GM18499 (cell line): ENCODE measurements at regions not wholly inside any gene's neighbourhood (a gene's known extent, or its start where the extent isn't known, plus 50 kb on each side); places are given as distances from the start of the nearest gene placed in this dataset.

Experiments used
- ATAC-seq: cut with Tn5 transposase; IDR thresholded peaks from one replicate; pipeline ENCODE4 v1.9.1; 2021; ENCODE audit warnings: moderate number of reproducible peaks; ENCODE audit not compliant: insufficient read depth, unreplicated experiment

DNA sequence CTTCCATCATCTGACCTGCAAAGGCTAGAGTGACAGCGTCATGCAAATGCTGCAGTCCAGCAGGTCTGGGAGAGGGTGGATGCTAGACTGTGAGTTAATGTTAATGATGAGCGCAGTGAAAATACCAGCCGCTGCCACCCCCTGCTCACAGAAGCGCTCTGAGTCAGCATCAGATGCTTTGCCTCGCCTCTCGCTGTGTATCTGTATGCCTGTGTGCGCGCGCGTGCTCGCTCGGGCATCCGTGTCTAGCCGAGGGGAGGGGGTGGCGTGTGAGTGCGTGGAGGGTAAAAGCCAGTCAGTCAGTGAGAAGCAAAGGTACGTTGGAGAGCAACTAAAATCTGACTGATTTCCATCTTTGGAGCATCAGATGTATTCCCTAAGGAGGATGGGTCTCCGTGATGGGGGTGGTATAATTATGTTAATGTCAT, 858.7 kb downstream of the USP25 start:
- no peak for ATAC-seq

DNA sequence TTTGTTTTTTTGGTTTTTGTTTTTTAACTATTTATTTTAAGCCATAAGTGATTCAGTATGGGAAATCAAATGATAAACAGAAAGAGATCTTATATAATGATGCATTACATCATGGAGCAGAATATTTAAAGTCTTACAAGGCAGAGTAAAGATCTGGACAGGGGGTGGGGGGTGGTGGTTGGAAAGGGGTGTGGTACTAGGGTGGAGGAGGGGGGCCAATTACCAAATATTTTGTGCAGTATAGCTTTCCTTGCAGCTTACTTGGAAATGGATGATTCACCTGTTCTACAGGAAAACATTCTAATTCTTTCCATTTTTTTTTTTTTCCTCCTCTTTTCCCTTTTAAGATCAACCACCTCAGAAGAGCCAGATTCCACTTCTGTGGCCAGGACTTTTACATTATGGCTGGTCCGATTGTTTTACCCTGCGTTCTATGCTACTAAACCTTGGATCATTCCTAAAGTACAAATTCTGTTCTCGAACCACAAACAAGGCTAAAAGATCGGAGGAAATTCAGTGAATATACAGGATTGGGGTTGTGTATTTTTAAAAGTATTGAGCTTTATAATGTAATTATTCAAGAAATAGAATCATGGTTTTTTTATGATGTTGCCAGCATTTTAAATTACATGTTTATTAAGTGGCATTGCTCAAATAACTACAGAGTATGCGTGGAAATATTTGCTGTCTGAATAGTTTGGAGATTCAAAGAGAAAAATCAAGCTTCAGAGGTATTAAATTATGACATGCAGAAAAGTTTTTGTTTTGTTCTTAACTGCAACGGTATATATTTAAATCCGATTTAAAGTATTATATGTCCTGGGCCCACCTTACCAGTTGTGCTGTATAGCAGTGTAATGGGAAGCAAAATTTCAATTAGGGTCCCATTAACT, 859.5 kb downstream of the USP25 start:
- ATAC-seq: no peak

DNA sequence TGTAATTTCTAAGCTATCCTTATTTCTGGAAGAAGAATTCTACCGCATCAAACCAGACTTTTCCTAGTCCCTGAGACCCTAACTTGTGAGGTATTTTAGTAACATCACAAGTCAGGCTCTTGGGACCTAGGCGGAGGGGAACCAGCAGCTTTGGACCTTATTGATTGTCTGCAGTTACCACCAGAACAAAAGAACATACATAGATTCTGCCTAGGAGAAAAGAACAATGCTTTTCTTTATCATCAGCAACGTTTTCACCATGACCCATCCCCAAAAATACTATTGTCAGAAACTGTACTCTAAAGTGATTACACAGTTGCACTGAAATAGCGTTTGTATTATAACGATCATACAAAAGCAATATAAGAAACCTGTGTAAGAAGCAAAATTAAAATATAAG, 860.4 kb downstream of the USP25 start:
- no peak for ATAC-seq

DNA sequence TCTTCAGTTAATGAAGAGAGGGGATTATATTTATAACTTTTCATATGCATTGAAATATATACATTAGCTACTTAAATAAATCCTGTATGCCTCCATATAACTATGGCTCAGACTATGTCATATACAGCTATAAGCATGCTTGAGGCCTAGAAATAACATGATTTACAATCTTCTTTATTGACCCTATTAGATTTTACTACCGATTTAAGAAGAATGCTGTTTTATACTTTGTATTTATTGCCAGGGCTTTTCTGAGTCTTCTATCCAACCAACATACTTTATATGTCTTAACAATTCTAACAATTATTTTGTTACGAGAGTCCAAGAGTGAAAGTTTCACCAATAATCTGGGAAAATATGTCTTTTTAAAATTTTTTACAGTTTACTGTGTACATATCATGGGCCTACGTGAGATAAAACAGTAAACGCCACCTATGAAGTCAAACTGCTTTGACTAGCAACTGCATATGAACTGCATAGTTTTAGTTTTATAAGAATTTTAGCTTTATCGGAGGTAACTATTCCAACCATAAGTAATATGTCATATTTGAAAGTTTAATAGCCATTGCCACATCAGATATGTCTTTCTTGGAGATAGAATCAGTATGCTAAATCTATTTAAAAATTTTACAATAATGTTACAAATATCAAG, 861.0 kb downstream of the USP25 start:
- no peak for ATAC-seq

DNA sequence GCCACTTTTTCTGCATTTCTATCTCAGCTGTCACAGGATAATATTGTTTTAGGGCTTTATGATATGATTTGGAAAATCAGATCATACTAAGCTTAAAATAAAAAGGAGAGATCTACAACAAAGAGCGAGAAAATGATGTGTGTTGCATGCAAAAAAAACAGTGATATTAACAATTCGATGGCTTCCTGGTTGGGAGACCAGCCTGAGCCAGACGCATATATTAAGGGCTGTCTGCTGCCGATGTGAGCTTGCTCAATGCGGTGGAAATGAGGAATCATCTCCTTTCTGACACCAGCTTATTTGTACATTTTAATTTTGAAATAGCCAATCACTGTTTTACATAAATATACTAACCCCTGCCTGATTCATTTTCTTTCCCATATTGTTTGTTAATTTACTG, 862.6 kb downstream of the USP25 start:
- ATAC-seq: no peak

DNA sequence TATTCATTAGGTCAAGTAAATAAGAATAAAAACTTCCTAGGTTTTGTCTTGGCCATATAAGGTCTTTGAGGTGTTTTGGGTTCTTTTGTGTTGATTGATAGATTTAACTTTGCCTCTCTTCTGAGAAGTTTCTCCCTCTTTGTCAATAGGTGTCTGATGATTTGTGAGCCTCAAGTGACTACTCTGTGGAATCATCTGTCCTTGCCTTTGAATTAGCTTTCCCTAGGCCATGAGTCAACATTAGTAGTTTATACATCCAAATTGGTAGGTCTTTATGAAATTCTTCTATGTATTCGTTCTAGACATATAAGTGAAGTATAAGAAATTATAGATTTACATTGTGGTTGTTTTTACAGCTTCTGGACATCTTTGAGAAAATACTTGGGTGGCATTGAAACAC, 864.4 kb downstream of the USP25 start:
- ATAC-seq: no peak

DNA sequence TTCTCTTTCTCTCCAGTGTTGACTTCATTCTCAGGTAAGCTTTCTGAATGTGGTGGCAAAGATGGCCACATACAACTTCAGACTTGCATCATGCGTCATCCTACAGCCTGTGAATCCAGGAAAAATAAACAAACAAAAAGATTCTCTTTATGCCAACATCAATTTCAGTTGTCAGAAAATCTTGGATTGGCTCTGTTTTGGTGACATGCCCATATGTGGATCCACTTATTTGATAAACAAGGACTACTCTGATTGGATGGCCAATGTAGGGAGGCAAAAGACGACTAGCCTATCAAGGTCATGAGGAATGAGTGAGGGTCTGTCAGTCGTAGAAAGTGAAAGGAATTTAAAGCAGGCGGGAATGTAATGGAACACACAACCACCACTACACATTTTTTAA, 866.6 kb downstream of the USP25 start:
- no peak for ATAC-seq

DNA sequence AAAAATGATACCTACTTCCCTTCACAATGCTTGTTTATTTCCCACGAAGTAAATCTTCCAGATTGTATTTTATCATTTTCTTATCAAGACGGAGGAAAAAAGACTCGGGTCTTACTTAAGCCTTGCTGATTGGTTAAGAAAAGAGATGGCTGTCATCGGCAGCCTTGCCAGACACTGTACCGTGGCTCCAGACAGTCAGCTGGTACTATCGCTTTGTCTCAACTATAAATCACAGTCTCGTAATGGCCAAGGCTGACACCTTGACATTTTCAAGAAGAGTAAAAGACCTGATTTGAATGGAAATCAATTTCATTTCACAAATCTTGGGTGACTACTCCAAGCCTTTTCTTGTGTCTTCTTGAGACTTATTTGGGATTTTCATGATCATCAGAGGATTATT, 868.0 kb downstream of the USP25 start:
- ATAC-seq: no peak

DNA sequence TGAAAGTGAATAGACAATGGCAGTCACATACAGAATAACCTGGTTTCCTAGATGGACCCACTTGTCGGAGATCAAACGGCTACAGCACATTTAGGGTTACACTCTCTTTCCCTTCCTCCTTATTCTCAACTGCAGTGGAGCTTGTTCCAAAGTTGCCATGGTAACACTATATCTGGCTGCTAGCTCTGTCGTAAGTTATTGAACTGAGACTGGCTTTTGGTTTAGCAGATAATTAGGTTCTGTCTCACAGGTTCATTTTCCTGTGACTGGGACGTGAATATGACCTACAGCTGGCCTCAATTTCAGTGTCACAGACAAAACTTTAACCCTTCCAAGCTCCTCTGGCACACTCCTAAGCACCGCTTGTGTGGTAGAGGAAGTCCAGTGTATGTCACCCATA, 875.8 kb downstream of the USP25 start:
- no peak for ATAC-seq

DNA sequence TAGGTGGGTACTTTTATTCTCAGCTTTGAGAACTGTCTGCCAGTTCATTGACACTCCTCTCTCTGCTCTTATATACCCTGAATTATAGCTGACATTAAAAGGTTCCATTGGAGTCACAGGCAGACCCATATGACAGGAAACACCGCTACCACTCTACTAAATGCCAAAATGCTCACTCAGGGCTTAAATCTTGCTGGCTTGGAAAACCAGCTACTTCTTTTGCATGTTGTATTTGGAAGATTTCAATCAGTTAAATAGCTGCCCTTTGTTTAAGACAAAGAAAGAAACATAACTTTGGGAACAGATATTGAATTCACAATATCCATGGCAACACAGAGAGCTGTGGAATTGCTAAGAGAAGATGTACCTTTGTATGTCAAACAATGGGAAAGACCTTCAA, 876.5 kb downstream of the USP25 start:
- ATAC-seq: no peak

DNA sequence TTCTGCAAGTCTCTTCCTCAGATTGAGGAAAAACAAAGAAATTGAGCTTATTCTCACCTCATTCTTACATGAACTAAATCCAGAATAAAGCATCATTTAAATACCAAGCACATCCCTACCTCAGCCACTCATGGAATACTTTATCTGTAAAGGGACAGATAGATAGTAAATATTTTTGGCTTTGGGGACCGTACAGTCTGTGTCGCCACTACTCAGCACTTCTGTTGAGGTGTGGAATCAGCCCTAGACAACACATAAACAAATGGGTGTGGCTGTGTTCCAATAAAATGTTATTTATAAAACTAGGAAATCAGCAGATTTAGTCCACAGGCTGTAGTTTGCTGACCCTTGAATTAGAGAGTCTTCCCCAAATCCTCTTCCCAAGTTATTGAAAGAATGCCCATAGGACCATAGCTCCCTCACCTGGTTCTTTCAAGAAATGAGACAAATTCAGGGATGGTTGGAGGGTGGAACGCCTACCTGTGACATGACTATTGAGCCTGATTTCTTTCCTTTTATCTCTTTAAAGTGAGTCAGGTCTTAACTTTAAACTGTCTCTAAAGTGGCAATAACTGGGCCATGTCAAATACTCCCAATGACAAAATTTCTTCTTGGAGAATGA, 878.5 kb downstream of the USP25 start:
- no peak for ATAC-seq

DNA sequence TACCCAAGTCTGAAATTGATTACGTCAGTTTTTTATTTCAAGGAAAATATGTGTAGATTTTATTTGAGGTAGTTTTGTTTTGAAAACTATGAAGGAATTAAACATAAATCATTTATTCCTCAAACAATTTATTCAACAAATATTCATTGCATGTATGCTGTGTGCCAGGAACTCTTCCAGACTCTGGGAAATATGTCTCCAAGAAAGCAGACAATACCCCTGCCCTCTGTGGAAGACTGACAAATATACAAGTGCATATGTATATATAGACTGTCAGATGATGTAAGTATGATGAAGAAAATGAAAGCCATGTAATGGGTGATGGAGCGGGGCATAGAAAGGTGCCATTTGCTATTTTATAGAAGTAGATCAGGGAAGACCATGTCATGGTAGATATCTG, 889.5 kb downstream of the USP25 start:
- no peak for ATAC-seq

DNA sequence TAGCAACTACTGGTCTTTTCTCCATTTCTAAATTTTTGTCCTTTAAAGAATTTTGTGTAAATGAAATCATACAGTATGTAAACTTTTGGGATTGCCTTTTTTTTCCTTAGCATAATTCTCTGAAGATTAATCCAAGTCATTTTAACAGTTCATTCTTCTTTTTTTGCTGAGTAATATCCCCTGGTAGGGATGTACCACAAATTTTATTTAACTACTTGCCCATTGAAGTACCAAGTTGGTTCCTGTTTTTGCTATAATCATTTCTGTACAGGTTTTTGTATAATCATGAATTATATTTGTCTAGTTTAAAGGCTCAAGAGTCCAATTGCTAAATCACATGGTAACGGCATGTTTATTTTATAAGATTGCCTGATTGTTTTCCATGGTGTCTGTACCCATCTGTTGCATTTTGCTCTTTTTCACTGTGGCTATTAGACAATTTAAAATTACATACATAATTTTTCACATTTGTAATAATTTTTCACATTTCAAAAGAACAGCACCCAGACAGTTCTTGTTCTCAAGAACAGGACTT, 891.1 kb downstream of the USP25 start:
- no peak for ATAC-seq

DNA sequence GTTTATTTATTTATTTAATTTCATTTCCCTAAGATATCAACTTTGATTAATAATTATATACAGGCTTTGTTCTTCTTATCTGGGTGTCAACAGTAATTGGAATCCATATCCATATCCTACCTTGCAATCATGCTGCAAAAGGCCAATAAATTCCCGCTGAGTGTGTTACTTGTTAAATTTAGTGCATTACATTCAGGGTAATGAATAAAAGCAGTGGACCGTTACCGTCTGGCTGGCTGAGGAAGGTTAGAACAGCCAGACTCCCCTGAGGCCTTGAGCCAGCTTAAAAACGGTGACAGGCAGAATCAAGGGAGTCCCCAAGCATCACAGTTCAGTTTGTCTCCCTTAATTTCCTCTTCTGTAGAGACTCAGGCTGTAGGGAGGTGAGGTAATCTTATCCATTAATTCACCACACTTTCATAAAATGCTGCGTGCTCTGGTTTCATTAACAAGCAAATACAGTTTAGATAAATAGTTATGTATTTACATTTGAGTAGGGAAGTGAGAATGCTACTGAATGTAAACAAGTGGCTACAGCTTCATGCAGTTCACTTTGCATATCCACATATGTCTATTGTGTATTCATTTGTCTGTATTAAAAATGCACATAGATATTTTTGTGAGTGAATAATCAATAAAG, 888.2 kb upstream of the CXADR start:
- no peak for ATAC-seq

DNA sequence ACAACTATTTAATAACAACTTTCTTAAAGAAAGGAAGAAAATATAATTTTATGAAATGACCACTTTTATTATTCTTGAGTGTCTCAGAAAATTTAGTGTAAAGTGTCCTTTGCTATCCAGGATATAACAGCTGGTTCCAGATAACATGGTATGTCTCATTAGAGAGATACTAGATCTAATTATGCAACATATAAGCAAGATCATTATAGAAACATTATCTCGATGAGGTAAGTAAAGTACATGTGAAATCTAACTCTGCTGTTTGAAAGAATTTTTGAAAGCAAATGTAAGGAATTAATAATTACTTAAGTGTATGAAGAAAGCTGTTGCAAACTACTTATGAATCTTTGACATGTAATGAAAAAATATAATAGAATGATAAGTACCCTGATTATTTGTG, 887.4 kb upstream of the CXADR start:
- no peak for ATAC-seq

DNA sequence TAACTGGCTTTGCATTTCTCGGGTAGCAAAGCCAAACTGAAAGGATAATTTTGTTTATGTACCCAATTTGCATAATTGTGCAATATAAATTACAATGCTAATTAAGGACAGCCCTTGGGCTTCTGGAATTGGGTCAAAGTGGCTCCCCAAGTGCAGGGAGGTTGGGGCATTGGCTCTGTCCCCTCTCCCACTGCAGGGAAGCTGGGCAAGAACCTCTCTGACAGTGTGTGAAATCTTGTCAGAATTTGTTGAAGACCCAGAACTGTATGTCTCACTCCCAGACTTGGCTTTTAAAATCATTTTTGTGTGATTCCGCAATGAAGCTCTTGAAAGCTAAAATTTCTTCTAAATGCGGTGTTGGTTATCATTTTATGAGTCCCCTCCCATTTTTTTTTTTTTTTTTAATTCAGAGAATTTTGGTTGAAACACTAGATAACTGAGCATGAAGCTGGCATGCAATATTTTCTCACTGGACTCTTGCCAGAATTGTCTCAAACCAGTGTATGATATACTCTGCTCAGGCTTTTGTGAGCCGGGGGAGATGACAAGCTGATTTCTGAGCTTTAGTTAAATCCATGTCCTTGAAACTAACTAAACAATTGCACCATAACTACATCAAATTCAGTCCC, 878.9 kb upstream of the CXADR start:
- no peak for ATAC-seq

DNA sequence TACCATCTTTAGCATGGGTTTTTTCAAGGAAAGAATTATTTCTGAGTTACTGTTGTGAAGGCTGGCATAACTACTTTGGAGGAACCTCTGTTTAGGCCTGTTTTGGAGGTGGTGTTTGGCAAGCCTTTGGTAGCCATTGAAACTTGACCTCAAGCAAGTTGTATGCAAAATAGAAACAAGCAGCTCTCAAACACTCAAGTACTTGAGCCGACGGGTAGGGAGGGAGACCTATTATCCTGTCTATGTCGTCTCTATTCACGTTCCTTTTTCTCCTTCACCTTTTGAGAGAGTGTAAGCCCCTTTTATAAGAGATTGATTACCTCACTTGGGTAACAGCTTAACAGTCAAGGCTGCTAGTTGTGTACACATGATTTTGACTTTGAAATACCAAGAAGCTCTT, 878.3 kb upstream of the CXADR start:
- no peak for ATAC-seq

DNA sequence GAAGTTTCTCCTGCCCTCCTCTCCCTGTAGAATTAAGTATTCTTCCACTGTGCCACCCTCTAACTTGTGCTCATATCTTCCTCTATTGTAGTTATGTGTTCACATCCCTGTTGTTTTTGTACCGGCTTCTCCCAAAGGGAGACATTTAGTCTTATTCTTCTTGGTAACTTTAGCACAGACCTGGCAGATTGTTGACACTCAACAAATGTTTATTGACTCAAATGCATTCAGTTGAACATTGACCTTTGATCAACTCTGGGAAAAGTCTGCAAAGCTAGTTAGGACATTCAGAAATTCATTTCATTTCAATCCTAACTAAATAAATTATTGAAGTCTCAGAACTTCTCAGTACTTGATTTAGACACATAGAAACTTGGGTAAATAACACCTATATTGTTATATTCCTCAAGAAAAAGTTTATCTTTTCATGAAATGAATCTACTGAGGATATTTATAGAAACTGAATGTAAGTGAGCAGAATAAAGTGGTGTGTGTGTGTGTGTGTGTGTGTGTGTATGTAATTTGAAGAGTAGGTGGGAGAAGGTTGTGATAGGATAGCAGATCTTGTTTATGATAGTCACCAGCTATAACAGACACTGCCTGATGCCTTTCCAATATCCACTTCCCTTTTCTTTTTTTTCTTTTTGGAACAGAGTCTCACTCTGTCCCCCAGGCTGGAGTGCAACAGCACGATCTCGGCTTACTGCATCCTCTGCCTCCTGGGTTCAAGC, 872.4 kb upstream of the CXADR start:
- ATAC-seq: no peak

DNA sequence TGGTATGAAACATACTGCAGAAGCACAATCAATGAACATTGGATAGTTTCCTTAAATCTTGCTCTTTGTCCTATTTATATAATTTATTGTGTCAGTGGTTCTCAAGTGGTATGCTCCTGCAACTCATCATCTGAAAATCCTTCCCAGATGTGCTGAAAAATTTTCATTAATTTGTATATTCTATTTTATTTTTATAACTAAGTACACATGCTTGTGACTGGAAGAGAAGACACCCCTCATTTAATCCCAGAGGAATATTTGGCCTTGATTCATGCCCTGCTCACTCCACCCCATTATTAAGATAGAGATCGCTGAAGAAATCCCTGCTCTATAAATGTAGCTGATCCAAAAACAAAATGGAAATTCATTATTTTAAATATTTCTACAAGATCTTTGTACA, 870.5 kb upstream of the CXADR start:
- ATAC-seq: no peak

DNA sequence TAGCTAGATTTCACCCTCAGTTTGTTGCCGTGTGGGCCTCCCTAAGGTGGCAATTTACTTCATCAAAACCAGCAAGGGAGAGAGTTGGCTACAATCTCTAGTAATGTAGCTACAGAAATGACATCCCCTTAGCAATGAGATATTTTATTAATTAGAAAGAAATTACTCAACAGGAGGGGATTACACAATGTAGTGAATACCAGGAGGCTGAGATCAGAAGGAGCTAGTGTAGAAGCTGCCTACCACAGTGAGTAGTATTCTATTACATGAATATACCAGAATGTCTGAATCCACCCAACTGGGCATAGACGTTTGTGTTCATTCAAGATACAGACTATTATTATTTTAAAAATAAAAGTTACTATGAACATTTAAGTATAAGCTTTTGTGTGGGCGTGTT, 868.2 kb upstream of the CXADR start:
- ATAC-seq: no peak
